Stomach (tissue), 4 donors: ENCODE measurements at regions not wholly inside any gene's neighbourhood (a gene's known extent, or its start where the extent isn't known, plus 50 kb on each side); places are given as distances from the start of the nearest gene placed in this dataset.

Source experiments
- EP300 ChIP-seq: sonication (generic); formaldehyde crosslinking; IDR thresholded peaks from one replicate; pipeline ENCODE4 v1.6.1; 2017; ENCODE audit warnings: antibody characterized with exemption
- POLR2AphosphoS5 ChIP-seq, 3 donors: sonication (generic); formaldehyde crosslinking; IDR thresholded peaks; one replicate each; pipeline ENCODE4 v1.6.1; 2016; ENCODE audit warnings: antibody characterized with exemption in 3 of 3
- TF ChIP-seq, protein P1 (sequence below), 7 experiments: fragments of 450-650 bp in 4 of 7; fragments of 200-600 bp in 3 of 7; sonication (generic) in 3 of 7; IDR thresholded peaks; one replicate each; pipeline ENCODE4 v1.5.1; 2016 to 2019; ENCODE audit warnings: antibody characterized with exemption in 7 of 7, control low read depth in 2 of 7, mild to moderate bottlenecking in 1 of 7

DNA sequence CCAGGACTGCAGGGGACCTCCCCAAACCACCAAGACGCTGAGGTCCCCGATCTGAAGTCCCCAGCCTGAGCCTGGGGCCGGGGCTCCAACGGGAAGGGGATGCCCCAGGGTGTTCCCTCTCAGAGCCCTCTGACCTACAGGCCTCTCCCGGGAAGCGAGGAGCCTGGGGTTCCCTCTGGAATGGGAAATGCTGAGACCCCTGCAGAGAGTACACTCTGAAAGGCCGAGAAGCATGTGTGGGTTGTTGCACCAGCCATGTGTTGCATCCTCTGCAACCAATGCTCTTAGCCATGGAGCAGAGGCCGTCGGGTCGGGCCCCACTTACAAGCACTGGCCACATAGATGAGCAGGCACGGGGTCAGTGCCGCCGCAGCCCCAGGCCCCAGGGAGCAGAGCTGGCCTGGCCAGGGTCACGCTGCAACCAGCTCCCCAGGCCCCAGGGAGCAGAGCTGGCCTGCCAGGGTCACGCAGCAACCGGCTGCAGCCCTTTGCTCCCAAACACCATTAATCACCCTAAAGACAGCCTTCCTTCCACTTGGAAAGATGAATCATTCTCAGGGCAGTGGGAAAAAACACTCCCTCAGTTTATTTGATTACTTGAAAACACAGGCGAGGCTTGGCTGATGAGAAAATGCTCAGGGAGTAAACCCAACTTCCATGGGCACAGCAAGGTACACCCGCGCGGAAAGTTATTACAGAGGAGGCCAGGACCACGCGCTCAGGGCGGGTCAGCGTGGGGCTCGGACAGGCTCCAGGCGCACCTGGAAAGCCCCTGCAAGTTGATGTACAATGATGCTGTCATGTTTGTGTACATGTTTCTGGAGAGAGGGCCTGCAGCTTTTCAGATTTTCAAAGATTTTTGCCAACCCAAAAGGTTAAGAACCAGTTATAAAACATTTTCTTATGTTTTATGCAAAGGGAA, 78.0 kb upstream of the AFDN start:
- TF ChIP-seq POLR2AphosphoS5 (IDR thresholded peaks at IDR 0.05) = no peak
- TF ChIP-seq, protein P1, sequence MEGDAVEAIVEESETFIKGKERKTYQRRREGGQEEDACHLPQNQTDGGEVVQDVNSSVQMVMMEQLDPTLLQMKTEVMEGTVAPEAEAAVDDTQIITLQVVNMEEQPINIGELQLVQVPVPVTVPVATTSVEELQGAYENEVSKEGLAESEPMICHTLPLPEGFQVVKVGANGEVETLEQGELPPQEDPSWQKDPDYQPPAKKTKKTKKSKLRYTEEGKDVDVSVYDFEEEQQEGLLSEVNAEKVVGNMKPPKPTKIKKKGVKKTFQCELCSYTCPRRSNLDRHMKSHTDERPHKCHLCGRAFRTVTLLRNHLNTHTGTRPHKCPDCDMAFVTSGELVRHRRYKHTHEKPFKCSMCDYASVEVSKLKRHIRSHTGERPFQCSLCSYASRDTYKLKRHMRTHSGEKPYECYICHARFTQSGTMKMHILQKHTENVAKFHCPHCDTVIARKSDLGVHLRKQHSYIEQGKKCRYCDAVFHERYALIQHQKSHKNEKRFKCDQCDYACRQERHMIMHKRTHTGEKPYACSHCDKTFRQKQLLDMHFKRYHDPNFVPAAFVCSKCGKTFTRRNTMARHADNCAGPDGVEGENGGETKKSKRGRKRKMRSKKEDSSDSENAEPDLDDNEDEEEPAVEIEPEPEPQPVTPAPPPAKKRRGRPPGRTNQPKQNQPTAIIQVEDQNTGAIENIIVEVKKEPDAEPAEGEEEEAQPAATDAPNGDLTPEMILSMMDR (IDR thresholded peaks at IDR 0.05) = no peak
- no peak for TF ChIP-seq EP300
